ENCODE measurements at regions not wholly inside any gene's neighbourhood (a gene's known extent, or its start where the extent isn't known, plus 50 kb on each side); places are given as distances from the start of the nearest gene placed in this dataset.
A peak's percentile ranks its signal among the peaks of the same experiment; 100 is the strongest.

GRCh38 chr1:198462365-198463019, 78.0 kb downstream of the ATP6V1G3 start:
- H3K4me3 ChIP-seq (replicated peaks in 1 of 3; ENCODE audit: low read depth in 2 of 3, low read length in 3 of 3), result no peak overlapping the region
- Mint-ChIP-seq H3K27ac (no peak overlapping the region), H3K36me3 (no peaks in the 10 kb centered on the region), H3K9me3 (peaks cover 0 to 3% (median 0%) of the 10 kb centered on the region in 7 donors), H3K4me3 (no peak overlapping the region), H3K27me3 (ENCODE audit: low read depth in 3 of 3) (no peaks in the 10 kb centered on the region), H3K4me1 (no peaks in the 10 kb centered on the region)
- no peaks in the 10 kb centered on the region for H3K9me3 ChIP-seq (replicated peaks in 1 of 2; ENCODE audit: control insufficient read depth in 1 of 2, insufficient read depth in 1 of 2, low read length in 2 of 2)
- no peak overlapping the region for H3K4me2 ChIP-seq (replicated peaks; ENCODE audit: extremely low read depth, low read length, poor library complexity, severe bottlenecking)
- no peaks in the 10 kb centered on the region for H4K20me1 ChIP-seq (ENCODE audit: insufficient read depth, low read length)
- H3K4me1 ChIP-seq (ENCODE audit: control insufficient read depth in 1 of 2, insufficient read depth in 2 of 2, low read length in 2 of 2), result no peaks in the 10 kb centered on the region
- H3K27me3 ChIP-seq (ENCODE audit: control insufficient read depth in 2 of 2, insufficient read depth in 2 of 2, low read length in 2 of 2), result no peaks in the 10 kb centered on the region
- no CpG with 5 or more reads among the region's 1 CpG for WGBS (ENCODE audit: insufficient coverage)
- H3K9ac ChIP-seq (ENCODE audit: insufficient read depth, low read length, poor library complexity, severe bottlenecking), result no peak overlapping the region
- peak in 1 of 3 donors; percentile 2 for DNase-seq
- H3K36me3 ChIP-seq (replicated peaks in 1 of 2; ENCODE audit: control insufficient read depth in 1 of 2, insufficient read depth in 2 of 2, low read length in 2 of 2), result no peaks in the 10 kb centered on the region
- H2AFZ ChIP-seq (ENCODE audit: insufficient read depth, low read depth, low read length, poor library complexity, severe bottlenecking), result no peak overlapping the region
- intact Hi-C loops (cut with micrococcal nuclease), result no loop called here
- no peak overlapping the region for H3K27ac ChIP-seq (ENCODE audit: low read depth in 1 of 2, low read length in 2 of 2)
- TF ChIP-seq, protein P1, sequence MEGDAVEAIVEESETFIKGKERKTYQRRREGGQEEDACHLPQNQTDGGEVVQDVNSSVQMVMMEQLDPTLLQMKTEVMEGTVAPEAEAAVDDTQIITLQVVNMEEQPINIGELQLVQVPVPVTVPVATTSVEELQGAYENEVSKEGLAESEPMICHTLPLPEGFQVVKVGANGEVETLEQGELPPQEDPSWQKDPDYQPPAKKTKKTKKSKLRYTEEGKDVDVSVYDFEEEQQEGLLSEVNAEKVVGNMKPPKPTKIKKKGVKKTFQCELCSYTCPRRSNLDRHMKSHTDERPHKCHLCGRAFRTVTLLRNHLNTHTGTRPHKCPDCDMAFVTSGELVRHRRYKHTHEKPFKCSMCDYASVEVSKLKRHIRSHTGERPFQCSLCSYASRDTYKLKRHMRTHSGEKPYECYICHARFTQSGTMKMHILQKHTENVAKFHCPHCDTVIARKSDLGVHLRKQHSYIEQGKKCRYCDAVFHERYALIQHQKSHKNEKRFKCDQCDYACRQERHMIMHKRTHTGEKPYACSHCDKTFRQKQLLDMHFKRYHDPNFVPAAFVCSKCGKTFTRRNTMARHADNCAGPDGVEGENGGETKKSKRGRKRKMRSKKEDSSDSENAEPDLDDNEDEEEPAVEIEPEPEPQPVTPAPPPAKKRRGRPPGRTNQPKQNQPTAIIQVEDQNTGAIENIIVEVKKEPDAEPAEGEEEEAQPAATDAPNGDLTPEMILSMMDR (IDR thresholded peaks at IDR 0.05), result no peak
- no peaks in the 10 kb centered on the region for H3K79me2 ChIP-seq (ENCODE audit: insufficient read depth, low read length)

- Histone ChIP-seq H3K9ac (ENCODE audit: insufficient read depth, low read length, poor library complexity, severe bottlenecking) (no peak overlapping the region), H3K79me2 (ENCODE audit: insufficient read depth, low read length) (no peaks in the 10 kb centered on the region), H2AFZ (ENCODE audit: insufficient read depth, low read depth, low read length, poor library complexity, severe bottlenecking) (no peak overlapping the region), H3K4me2 (replicated peaks; ENCODE audit: extremely low read depth, low read length, poor library complexity, severe bottlenecking) (no peak overlapping the region), H3K4me1 (ENCODE audit: control insufficient read depth in 1 of 2, insufficient read depth in 2 of 2, low read length in 2 of 2) (no peaks in the 10 kb centered on the region), H3K27ac (ENCODE audit: low read depth in 1 of 2, low read length in 2 of 2) (no peak overlapping the region), H3K36me3 (replicated peaks in 1 of 2; ENCODE audit: control insufficient read depth in 1 of 2, insufficient read depth in 2 of 2, low read length in 2 of 2) (no peaks in the 10 kb centered on the region), H3K4me3 (replicated peaks in 1 of 3; ENCODE audit: low read depth in 2 of 3, low read length in 3 of 3) (no peak overlapping the region), H4K20me1 (ENCODE audit: insufficient read depth, low read length) (no peaks in the 10 kb centered on the region), H3K9me3 (replicated peaks in 1 of 2; ENCODE audit: control insufficient read depth in 1 of 2, insufficient read depth in 1 of 2, low read length in 2 of 2) (no peaks in the 10 kb centered on the region), H3K27me3 (ENCODE audit: control insufficient read depth in 2 of 2, insufficient read depth in 2 of 2, low read length in 2 of 2) (no peaks in the 10 kb centered on the region)
- no peak for DNase-seq
- H3K4me1 Mint-ChIP-seq, result no peaks in the 10 kb centered on the region
- no peaks in the 10 kb centered on the region for H3K27me3 Mint-ChIP-seq (ENCODE audit: low read depth in 3 of 3)
- H3K9me3 Mint-ChIP-seq, result peaks cover 0 to 5% (median 0%) of the 10 kb centered on the region in 7 donors
- 20% methylated on average over 3 of the region's 3 CpGs for WGBS (ENCODE audit: insufficient coverage)
- TF ChIP-seq, protein P1 (IDR thresholded peaks at IDR 0.05), result no peak
- intact Hi-C loops (cut with micrococcal nuclease), result no loop called here
- no peak overlapping the region for H3K27ac Mint-ChIP-seq
- no peak overlapping the region for H3K4me3 Mint-ChIP-seq
- no peaks in the 10 kb centered on the region for H3K36me3 Mint-ChIP-seq
Measured at GRCh38 chr1:198455966-198456365, 84.5 kb downstream of the ATP6V1G3 start.

All from CD14-positive monocyte (primary cell).